Endodermal cell (in vitro differentiated cells): ENCODE measurements at regions not wholly inside any gene's neighbourhood (a gene's known extent, or its start where the extent isn't known, plus 50 kb on each side); places are given as distances from the start of the nearest gene placed in this dataset.

ENCODE experiments used
- DNase-seq: peaks from one replicate; pipeline ENCODE4 v3.0.0-alpha.2; 2017
- H3K27ac ChIP-seq: 2 replicates; pipeline ENCODE4 v1.5.1; 2013; ENCODE audit warnings: mild to moderate bottlenecking, low read depth, low read length, moderate library complexity
- H3K27me3 ChIP-seq: 2 replicates; pipeline ENCODE4 v1.6.1; 2013; ENCODE audit warnings: mild to moderate bottlenecking, low read length, moderate library complexity; ENCODE audit not compliant: insufficient read depth, control insufficient read depth, poor library complexity, severe bottlenecking
- H3K36me3 ChIP-seq: 2 replicates; pipeline ENCODE4 v1.7.0; 2013; ENCODE audit warnings: mild to moderate bottlenecking, low read length, moderate library complexity; ENCODE audit not compliant: control insufficient read depth, insufficient read depth
- H3K4me1 ChIP-seq: one replicate; pipeline ENCODE4 v1.7.0; 2013; ENCODE audit warnings: low read length; ENCODE audit not compliant: control insufficient read depth, insufficient read depth
- H3K4me3 ChIP-seq: 2 replicates; pipeline ENCODE4 v1.5.1; 2013; ENCODE audit warnings: mild to moderate bottlenecking, low read length, moderate library complexity
- H3K9ac ChIP-seq: 2 replicates; pipeline ENCODE4 v1.6.1; 2013; ENCODE audit warnings: mild to moderate bottlenecking, low read length, moderate library complexity; ENCODE audit not compliant: poor library complexity, severe bottlenecking; ENCODE audit errors: extremely low read depth
- H3K9me3 ChIP-seq: 2 replicates; pipeline ENCODE4 v1.6.1; 2013; ENCODE audit warnings: mild to moderate bottlenecking, low read length, moderate library complexity; ENCODE audit not compliant: control insufficient read depth
- H3K27ac Mint-ChIP-seq: 2 replicates; pipeline ENCODE4 v1.8.0; 2020; ENCODE audit warnings: mixed read lengths
- H3K27me3 Mint-ChIP-seq: 2 replicates; pipeline ENCODE4 v1.8.0; 2021; ENCODE audit warnings: mild to moderate bottlenecking, mixed read lengths; ENCODE audit not compliant: insufficient read depth
- H3K36me3 Mint-ChIP-seq: 2 replicates; pipeline ENCODE4 v1.8.0; 2020; ENCODE audit warnings: low read depth, mixed read lengths
- H3K4me1 Mint-ChIP-seq: 2 replicates; pipeline ENCODE4 v1.8.0; 2020; ENCODE audit warnings: mixed read lengths
- H3K4me3 Mint-ChIP-seq: 2 replicates; pipeline ENCODE4 v1.8.0; 2020; ENCODE audit warnings: mild to moderate bottlenecking, moderate library complexity, mixed read lengths
- H3K9me3 Mint-ChIP-seq: 2 replicates; pipeline ENCODE4 v1.8.0; 2020; ENCODE audit warnings: mild to moderate bottlenecking, mixed read lengths
- CTCF ChIP-seq: fragments of 200-600 bp; sonication (generic); conservative IDR thresholded peaks from 2 replicates; pipeline ENCODE4 v1.5.0; 2021; ENCODE audit warnings: antibody characterized with exemption, mild to moderate bottlenecking
- WGBS, 2 experiments: methylation state at CpG; one replicate each; pipeline versions ENCODE4 v1.1.5 to v1.1.7; 2013; ENCODE audit warnings: missing lambda C conversion rate in 2 of 2, mixed read lengths in 1 of 2; ENCODE audit not compliant: insufficient coverage in 1 of 2, insufficient read length in 1 of 2; 5-methylcytosine and 5-hydroxymethylcytosine counted together

- Mint-ChIP-seq H3K36me3 (no peaks in the 10 kb centered on the region), H3K4me3 (no peak overlapping the region), H3K27me3 (no peaks in the 10 kb centered on the region), H3K9me3 (no peaks in the 10 kb centered on the region), H3K4me1 (no peaks in the 10 kb centered on the region), H3K27ac (no peak overlapping the region)
- Histone ChIP-seq H3K4me3 (no peak overlapping the region), H3K9me3 (no peaks in the 10 kb centered on the region), H3K36me3 (no peaks in the 10 kb centered on the region), H3K27me3 (no peaks in the 10 kb centered on the region), H3K27ac (no peak overlapping the region), H3K9ac (no peak overlapping the region), H3K4me1 (no peaks in the 10 kb centered on the region)
- DNase-seq, result no peak
- TF ChIP-seq CTCF, result no peak
- WGBS, 2 experiments, result 83 to 85% methylated on average over 1 to 2 of the region's 2 CpGs
These were observed 866.5 kb upstream of the MAP3K7 start for GRCh38 chr6:91453224-91453878.

- no peaks in the 10 kb centered on the region for H3K9me3 Mint-ChIP-seq
- no peak for DNase-seq
- no peak overlapping the region for H3K27ac Mint-ChIP-seq
- no peaks in the 10 kb centered on the region for H3K36me3 ChIP-seq
- H3K4me3 Mint-ChIP-seq, result no peak overlapping the region
- no peaks in the 10 kb centered on the region for H3K4me1 Mint-ChIP-seq
- no peak overlapping the region for H3K9ac ChIP-seq
- no peaks in the 10 kb centered on the region for H3K9me3 ChIP-seq
- no peaks in the 10 kb centered on the region for H3K27me3 Mint-ChIP-seq
- WGBS, 2 experiments, result 92 to 100% methylated on average over 2 to 4 of the region's 4 CpGs
- no peak for TF ChIP-seq CTCF
- no peaks in the 10 kb centered on the region for H3K36me3 Mint-ChIP-seq
- no peaks in the 10 kb centered on the region for H3K4me1 ChIP-seq
- H3K27me3 ChIP-seq, result no peaks in the 10 kb centered on the region
- no peak overlapping the region for H3K27ac ChIP-seq
- H3K4me3 ChIP-seq, result no peak overlapping the region
These were observed 862.7 kb upstream of the MAP3K7 start for GRCh38 chr6:91449539-91449938.

- Histone ChIP-seq H3K9ac (no peak overlapping the region), H3K9me3 (no peaks in the 10 kb centered on the region), H3K4me3 (no peak overlapping the region), H3K27ac (no peak overlapping the region), H3K4me1 (no peaks in the 10 kb centered on the region), H3K27me3 (no peaks in the 10 kb centered on the region), H3K36me3 (no peaks in the 10 kb centered on the region)
- no peak for DNase-seq
- no peaks in the 10 kb centered on the region for H3K9me3 Mint-ChIP-seq
- H3K36me3 Mint-ChIP-seq, result no peaks in the 10 kb centered on the region
- 88 to 95% methylated on average over 3 of the region's 3 CpGs for WGBS, 2 experiments
- no peak overlapping the region for H3K27ac Mint-ChIP-seq
- H3K27me3 Mint-ChIP-seq, result no peaks in the 10 kb centered on the region
- H3K4me1 Mint-ChIP-seq, result no peaks in the 10 kb centered on the region
- H3K4me3 Mint-ChIP-seq, result no peak overlapping the region
- no peak for TF ChIP-seq CTCF
These were observed 860.8 kb upstream of the MAP3K7 start for GRCh38 chr6:91447530-91448254.
